Activated CD4-positive, alpha-beta T cell treated with anti-CD3 and anti-CD28 coated beads, Interleukin-10, Interleukin-2, amounts not matched to agents 100 ng/mL and 50 ng/mL, durations not matched to agents 16 hours and 8 hours (primary cell): ENCODE measurements at regions not wholly inside any gene's neighbourhood (a gene's known extent, or its start where the extent isn't known, plus 50 kb on each side); places are given as distances from the start of the nearest gene placed in this dataset.
"Not testable (repeated sequence)": the region's sequence is repeated elsewhere in the genome, so short reads cannot be mapped to it uniquely, and the experiment has no call there.

Source experiments
- DNase-seq: peaks from one replicate; pipeline ENCODE4 v3.0.0-alpha.2; 2020

- no peak for DNase-seq
These were observed 211.0 kb downstream of the CYRIA start for GRCh38 chr2:16454621-16455020.

GRCh38 chr2:16452123-16452522 lies 213.5 kb downstream of the CYRIA start:
- DNase-seq = no peak

GRCh38 chr2:16446706-16447105 lies 218.9 kb downstream of the CYRIA start:
- DNase-seq = no peak

- no peak for DNase-seq
These were observed 222.7 kb downstream of the CYRIA start for GRCh38 chr2:16442971-16443370.

- no peak for DNase-seq
These were observed 224.2 kb downstream of the CYRIA start for GRCh38 chr2:16441431-16441830.

GRCh38 chr2:16440898-16441297 lies 224.7 kb downstream of the CYRIA start:
- no peak for DNase-seq

GRCh38 chr2:16438613-16439321 lies 226.9 kb downstream of the CYRIA start:
- no peak for DNase-seq

GRCh38 chr2:16437189-16437588 lies 228.4 kb downstream of the CYRIA start:
- no peak for DNase-seq

GRCh38 chr2:16434393-16434792 lies 231.2 kb downstream of the CYRIA start:
- DNase-seq = no peak

GRCh38 chr2:16430846-16431245 lies 234.8 kb downstream of the CYRIA start:
- DNase-seq = no peak

GRCh38 chr2:16429431-16430145 lies 236.0 kb downstream of the CYRIA start:
- DNase-seq = no peak

GRCh38 chr2:16429002-16429401 lies 236.6 kb downstream of the CYRIA start:
- no peak for DNase-seq

GRCh38 chr2:16425462-16426336 lies 239.9 kb downstream of the CYRIA start:
- DNase-seq = no peak

GRCh38 chr2:16420421-16420820 lies 245.2 kb downstream of the CYRIA start:
- DNase-seq = no peak

GRCh38 chr2:16417726-16418125 lies 247.9 kb downstream of the CYRIA start:
- no peak for DNase-seq

- DNase-seq = no peak
These were observed 249.0 kb downstream of the CYRIA start for GRCh38 chr2:16416651-16417050.

- DNase-seq = not testable (repeated sequence)
These were observed 249.8 kb downstream of the CYRIA start for GRCh38 chr2:16415861-16416260.

- DNase-seq = no peak
These were observed 251.7 kb downstream of the CYRIA start for GRCh38 chr2:16413947-16414346.

- no peak for DNase-seq
These were observed 252.3 kb downstream of the CYRIA start for GRCh38 chr2:16413285-16413684.

- DNase-seq = no peak
These were observed 253.2 kb downstream of the CYRIA start for GRCh38 chr2:16412321-16413030.

- DNase-seq = no peak
These were observed 253.8 kb downstream of the CYRIA start for GRCh38 chr2:16411788-16412187.

GRCh38 chr2:16409849-16410248 lies 255.8 kb downstream of the CYRIA start:
- no peak for DNase-seq

- no peak for DNase-seq
These were observed 256.6 kb downstream of the CYRIA start for GRCh38 chr2:16409006-16409390.
